DMS 273 treated with DMSO at 0.1 percent for 48 hours (cell line): ENCODE measurements at regions not wholly inside any gene's neighbourhood (a gene's known extent, or its start where the extent isn't known, plus 50 kb on each side); places are given as distances from the start of the nearest gene placed in this dataset.

Source experiments
- DNase-seq: peaks from one replicate; lab custom pipeline; 2025; lab: John Stamatoyannopoulos, UW

DNA sequence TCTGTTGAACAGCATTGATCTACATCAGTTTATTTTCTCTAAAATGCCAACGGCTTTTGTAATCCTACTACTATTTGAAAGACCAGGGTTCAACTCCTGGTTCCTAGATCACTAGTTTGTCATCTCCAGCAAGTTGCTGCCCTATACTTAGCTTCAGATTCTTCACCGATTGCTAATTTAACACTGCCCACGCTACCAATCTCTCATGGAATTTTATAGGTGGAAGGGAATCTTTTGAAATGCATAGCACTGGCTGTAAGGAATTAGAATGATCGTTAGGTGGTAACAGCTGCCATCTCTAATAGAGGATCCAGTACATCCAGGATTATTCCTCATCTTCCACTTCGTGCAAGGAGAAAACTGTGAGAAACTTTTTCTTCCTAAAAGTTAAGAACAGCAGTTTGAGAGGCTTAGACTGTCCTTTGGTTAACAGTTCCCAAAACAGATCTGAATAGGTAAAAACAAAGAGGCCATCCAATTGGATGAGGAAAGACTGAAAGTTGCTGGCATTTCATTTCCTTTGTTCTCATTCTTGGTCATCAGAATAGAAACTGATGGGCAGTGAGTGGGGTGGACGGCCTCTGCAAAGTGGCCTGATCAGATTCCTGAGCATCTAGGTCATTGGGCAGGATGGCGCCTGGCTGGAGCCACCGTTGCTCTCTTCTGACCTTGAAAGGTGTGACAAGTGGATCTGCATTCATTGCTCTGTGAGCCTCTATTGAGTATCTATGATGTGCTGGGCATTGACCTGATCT is 236.3 kb upstream of the SORL1-AS1 start:
- DNase-seq, result no peak

DNA sequence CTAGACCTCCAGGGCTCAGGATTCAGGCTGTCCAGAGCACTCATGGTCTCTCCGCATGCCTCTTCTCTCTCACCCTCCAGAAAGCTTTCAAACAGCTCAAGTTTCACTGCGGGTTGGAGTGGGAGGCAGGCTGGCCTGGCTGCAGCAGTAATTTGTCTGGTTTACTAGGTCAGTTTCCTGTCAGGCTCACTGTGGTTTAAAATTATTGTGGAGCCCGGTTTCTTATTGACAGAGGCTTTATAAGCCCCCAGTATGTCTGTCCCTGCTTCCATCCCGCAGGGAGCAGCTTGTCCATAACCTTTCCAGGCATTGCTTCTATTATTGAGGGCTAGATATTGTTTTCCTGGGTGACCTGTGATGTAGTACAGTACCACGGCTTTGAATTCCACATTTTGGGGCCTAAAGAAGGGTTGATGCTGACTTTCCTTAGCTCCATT is 235.3 kb upstream of the SORL1-AS1 start:
- DNase-seq, result no peak

DNA sequence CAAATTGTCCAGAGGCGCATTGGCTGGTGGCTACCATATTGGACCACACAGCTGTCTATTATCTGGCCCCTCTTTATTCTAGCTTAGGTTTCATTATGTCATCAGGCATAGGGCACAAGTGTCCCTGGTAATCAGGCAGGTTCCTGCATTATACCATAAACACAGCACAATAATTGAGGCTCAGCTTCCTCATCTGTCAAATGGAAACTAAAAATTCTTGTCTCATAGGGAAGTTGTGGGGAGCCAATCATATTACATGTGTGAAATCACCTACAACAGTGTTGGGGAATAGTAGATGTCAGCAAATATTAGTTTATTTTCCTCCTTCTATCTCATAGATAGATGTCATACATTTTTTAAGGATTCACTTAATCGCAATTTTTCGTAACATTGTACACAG is 231.0 kb upstream of the SORL1-AS1 start:
- DNase-seq, result no peak
